ENCODE measurements at regions not wholly inside any gene's neighbourhood (a gene's known extent, or its start where the extent isn't known, plus 50 kb on each side); places are given as distances from the start of the nearest gene placed in this dataset.

GRCh38 chr2:5464657-5465056 is 227.5 kb upstream of the SOX11 start:
- DNase-seq (ENCODE audit: low spot score) (no peak), ATAC-seq (ENCODE audit: low read depth) (no peak)
- no peaks in the 10 kb centered on the region for H3K9me3 ChIP-seq (ENCODE audit: severe bottlenecking)
- no peak for TF ChIP-seq CTCF (IDR thresholded peaks at IDR 0.05; ENCODE audit: poor library complexity, severe bottlenecking)
- no peak overlapping the region for H3K27ac ChIP-seq (ENCODE audit: poor library complexity, severe bottlenecking)
- H3K4me1 ChIP-seq (ENCODE audit: insufficient read depth, poor library complexity, severe bottlenecking), result no peaks in the 10 kb centered on the region
- no peaks in the 10 kb centered on the region for H3K36me3 ChIP-seq (ENCODE audit: low read depth)
- H3K4me3 ChIP-seq (ENCODE audit: severe bottlenecking), result no peak overlapping the region
- no peaks in the 10 kb centered on the region for H3K27me3 ChIP-seq (ENCODE audit: insufficient read depth, poor library complexity, severe bottlenecking)

GRCh38 chr2:5465859-5466258 is 226.3 kb upstream of the SOX11 start:
- Histone ChIP-seq H3K9me3 (ENCODE audit: severe bottlenecking) (no peaks in the 10 kb centered on the region), H3K27ac (ENCODE audit: poor library complexity, severe bottlenecking) (no peak overlapping the region), H3K27me3 (ENCODE audit: insufficient read depth, poor library complexity, severe bottlenecking) (no peaks in the 10 kb centered on the region), H3K4me1 (ENCODE audit: insufficient read depth, poor library complexity, severe bottlenecking) (no peaks in the 10 kb centered on the region), H3K36me3 (ENCODE audit: low read depth) (no peaks in the 10 kb centered on the region), H3K4me3 (ENCODE audit: severe bottlenecking) (no peak overlapping the region)
- no peak for TF ChIP-seq CTCF (IDR thresholded peaks at IDR 0.05; ENCODE audit: poor library complexity, severe bottlenecking)
- DNase-seq (ENCODE audit: low spot score) (no peak), ATAC-seq (ENCODE audit: low read depth) (no peak)

- Histone ChIP-seq H3K27ac (ENCODE audit: poor library complexity, severe bottlenecking) (no peak overlapping the region), H3K27me3 (ENCODE audit: insufficient read depth, poor library complexity, severe bottlenecking) (no peaks in the 10 kb centered on the region), H3K9me3 (ENCODE audit: severe bottlenecking) (no peaks in the 10 kb centered on the region), H3K4me3 (ENCODE audit: severe bottlenecking) (no peak overlapping the region), H3K36me3 (ENCODE audit: low read depth) (no peaks in the 10 kb centered on the region), H3K4me1 (ENCODE audit: insufficient read depth, poor library complexity, severe bottlenecking) (no peaks in the 10 kb centered on the region)
- ATAC-seq (ENCODE audit: low read depth) (no peak), DNase-seq (ENCODE audit: low spot score) (no peak)
- TF ChIP-seq CTCF (IDR thresholded peaks at IDR 0.05; ENCODE audit: poor library complexity, severe bottlenecking), result no peak
Measured at GRCh38 chr2:5467178-5467905, 224.8 kb upstream of the SOX11 start.

- TF ChIP-seq CTCF (IDR thresholded peaks at IDR 0.05; ENCODE audit: poor library complexity, severe bottlenecking), result no peak
- H3K9me3 ChIP-seq (ENCODE audit: severe bottlenecking), result no peaks in the 10 kb centered on the region
- no peaks in the 10 kb centered on the region for H3K27me3 ChIP-seq (ENCODE audit: insufficient read depth, poor library complexity, severe bottlenecking)
- H3K4me3 ChIP-seq (ENCODE audit: severe bottlenecking), result no peak overlapping the region
- no peaks in the 10 kb centered on the region for H3K36me3 ChIP-seq (ENCODE audit: low read depth)
- H3K27ac ChIP-seq (ENCODE audit: poor library complexity, severe bottlenecking), result no peak overlapping the region
- DNase-seq (ENCODE audit: low spot score) (no peak), ATAC-seq (ENCODE audit: low read depth) (no peak)
- H3K4me1 ChIP-seq (ENCODE audit: insufficient read depth, poor library complexity, severe bottlenecking), result no peaks in the 10 kb centered on the region
Measured at GRCh38 chr2:5472673-5473072, 219.5 kb upstream of the SOX11 start.

GRCh38 chr2:5473635-5474034 is 218.5 kb upstream of the SOX11 start:
- Histone ChIP-seq H3K27me3 (ENCODE audit: insufficient read depth, poor library complexity, severe bottlenecking) (no peaks in the 10 kb centered on the region), H3K36me3 (ENCODE audit: low read depth) (no peaks in the 10 kb centered on the region)
- no peak for ATAC-seq (ENCODE audit: low read depth)

More at GRCh38 chr2:5473635-5474034, 218.5 kb upstream of the SOX11 start:
- TF ChIP-seq CTCF (IDR thresholded peaks at IDR 0.05; ENCODE audit: poor library complexity, severe bottlenecking), result no peak
- no peak for DNase-seq (ENCODE audit: low spot score)
- no peaks in the 10 kb centered on the region for H3K9me3 ChIP-seq (ENCODE audit: severe bottlenecking)
- no peak overlapping the region for H3K27ac ChIP-seq (ENCODE audit: poor library complexity, severe bottlenecking)
- H3K4me3 ChIP-seq (ENCODE audit: severe bottlenecking), result no peak overlapping the region
- no peaks in the 10 kb centered on the region for H3K4me1 ChIP-seq (ENCODE audit: insufficient read depth, poor library complexity, severe bottlenecking)
